GM06990 (cell line): ENCODE measurements at regions not wholly inside any gene's neighbourhood (a gene's known extent, or its start where the extent isn't known, plus 50 kb on each side); places are given as distances from the start of the nearest gene placed in this dataset.
"Not testable (repeated sequence)": the region's sequence is repeated elsewhere in the genome, so short reads cannot be mapped to it uniquely, and the experiment has no call there.

Source experiments
- DNase-seq: peaks from one replicate; pipeline ENCODE4 v3.0.0-alpha.2; 2011; ENCODE audit not compliant: insufficient read length; ENCODE audit errors: extremely low read depth
- H3K27me3 ChIP-seq: replicated peaks from 2 replicates; pipeline ENCODE4 v1.6.0; 2011; ENCODE audit warnings: low read length; ENCODE audit not compliant: control insufficient read depth, insufficient read depth
- H3K36me3 ChIP-seq: 2 replicates; pipeline ENCODE4 v1.5.1; 2011; ENCODE audit warnings: low read length; ENCODE audit not compliant: control insufficient read depth, insufficient read depth
- H3K4me3 ChIP-seq: replicated peaks from 2 replicates; pipeline ENCODE4 v1.5.1; 2011; ENCODE audit warnings: low read depth, mild to moderate bottlenecking, control low read depth, low read length
- TF ChIP-seq, protein P1 (sequence below): IDR thresholded peaks from 2 replicates; pipeline ENCODE4 v1.5.1; 2011; ENCODE audit warnings: low read length, control low read depth, mild to moderate bottlenecking, inconsistent platforms; ENCODE audit not compliant: insufficient read depth, poor library complexity, severe bottlenecking

DNA sequence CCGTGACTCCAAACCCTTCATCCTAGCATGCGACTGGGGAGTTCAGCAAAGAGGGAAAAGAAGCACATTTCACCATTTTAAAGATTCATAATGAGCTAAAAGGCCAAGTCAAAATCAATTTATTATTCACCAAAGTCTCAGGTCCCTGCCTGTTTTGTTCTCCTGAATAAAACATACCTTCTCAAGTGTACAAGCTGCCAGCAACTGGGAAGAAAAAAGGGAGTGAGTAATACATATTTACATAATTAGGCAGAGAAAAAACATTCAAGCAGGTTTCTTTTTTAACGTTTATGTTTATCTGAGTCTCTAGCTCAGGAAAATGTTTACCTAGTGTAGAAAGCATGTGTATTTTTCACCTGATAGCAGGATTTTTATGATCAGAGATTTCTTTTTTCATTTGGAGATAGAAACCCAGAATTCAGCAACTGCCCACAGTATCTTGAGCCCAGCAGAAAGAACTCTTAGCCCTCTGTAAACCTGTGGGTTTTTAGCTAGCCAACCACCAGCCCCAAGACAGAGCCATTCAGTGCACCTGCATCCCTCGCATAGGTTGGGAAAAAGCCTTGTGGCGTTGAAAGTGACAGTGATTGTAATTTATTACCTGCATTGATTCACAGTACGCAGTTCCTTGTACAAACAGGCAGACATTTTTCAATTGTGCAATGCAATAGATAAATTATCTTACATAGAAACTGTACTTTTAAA lies 117.9 kb upstream of the GRIA1 start:
- DNase-seq: no peak
- Histone ChIP-seq H3K36me3 (no peaks in the 10 kb centered on the region), H3K27me3 (no peaks in the 10 kb centered on the region), H3K4me3 (no peak overlapping the region)
- TF ChIP-seq, protein P1, sequence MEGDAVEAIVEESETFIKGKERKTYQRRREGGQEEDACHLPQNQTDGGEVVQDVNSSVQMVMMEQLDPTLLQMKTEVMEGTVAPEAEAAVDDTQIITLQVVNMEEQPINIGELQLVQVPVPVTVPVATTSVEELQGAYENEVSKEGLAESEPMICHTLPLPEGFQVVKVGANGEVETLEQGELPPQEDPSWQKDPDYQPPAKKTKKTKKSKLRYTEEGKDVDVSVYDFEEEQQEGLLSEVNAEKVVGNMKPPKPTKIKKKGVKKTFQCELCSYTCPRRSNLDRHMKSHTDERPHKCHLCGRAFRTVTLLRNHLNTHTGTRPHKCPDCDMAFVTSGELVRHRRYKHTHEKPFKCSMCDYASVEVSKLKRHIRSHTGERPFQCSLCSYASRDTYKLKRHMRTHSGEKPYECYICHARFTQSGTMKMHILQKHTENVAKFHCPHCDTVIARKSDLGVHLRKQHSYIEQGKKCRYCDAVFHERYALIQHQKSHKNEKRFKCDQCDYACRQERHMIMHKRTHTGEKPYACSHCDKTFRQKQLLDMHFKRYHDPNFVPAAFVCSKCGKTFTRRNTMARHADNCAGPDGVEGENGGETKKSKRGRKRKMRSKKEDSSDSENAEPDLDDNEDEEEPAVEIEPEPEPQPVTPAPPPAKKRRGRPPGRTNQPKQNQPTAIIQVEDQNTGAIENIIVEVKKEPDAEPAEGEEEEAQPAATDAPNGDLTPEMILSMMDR: no peak

DNA sequence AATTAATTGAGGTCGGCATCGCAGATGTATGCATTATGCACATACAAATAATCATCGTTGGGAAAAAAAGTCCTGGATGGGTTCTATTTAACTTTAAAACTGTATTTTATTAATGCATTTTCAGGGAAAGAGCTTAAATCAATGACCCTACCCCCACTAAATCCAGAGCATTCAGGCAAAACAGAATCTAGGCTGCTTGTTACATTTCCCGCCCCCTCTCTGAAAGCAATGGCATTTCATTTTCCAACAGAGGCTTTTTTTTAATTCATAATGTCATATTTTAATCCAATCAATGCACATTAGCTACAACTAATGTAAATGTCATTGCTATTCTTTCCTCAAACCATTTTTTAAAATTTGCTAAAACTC lies 117.4 kb upstream of the GRIA1 start:
- TF ChIP-seq, protein P1: no peak
- DNase-seq: no peak
- Histone ChIP-seq H3K4me3 (no peak overlapping the region), H3K27me3 (no peaks in the 10 kb centered on the region), H3K36me3 (no peaks in the 10 kb centered on the region)

DNA sequence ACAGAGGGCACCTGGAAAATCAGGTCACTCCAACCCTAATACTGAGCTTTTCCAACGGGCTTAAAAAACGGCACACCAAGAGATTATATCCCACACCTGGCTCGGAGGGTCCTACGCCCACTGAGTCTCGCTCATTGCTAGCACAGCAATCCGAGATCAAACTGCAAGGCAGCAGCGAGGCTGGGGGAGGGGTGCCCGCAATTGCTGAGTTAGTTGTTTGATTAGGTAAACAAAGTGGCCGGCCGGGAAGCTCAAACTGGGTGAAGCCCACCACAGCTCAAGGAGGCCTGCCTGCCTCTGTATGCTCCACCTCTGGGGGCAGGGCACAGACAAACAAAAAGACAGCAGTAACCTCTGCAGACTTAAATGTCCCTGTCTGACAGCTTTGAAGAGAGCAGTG lies 108.8 kb upstream of the GRIA1 start:
- DNase-seq, H3K27me3 ChIP-seq, H3K4me3 ChIP-seq, H3K36me3 ChIP-seq: not testable (repeated sequence)

DNA sequence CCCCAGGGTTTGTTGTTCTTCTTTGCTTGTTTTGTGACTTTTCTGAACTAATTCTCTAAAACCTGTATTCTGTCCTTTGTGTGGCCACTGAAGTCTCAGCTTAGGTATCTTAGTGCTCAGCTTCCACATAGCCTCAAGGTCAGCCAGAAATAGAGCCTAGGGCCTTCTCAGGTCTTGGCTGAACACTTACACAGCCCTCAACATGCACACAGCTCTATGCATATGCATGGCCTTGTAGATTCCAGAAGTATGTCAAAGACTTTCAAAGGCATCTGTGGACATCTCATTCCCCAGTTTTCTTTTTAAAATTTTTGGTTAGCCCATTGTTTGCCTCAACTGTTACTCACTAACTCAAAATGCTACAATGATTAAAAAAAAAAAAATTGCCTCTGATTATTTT lies 99.9 kb upstream of the GRIA1 start:
- TF ChIP-seq, protein P1: no peak
- no peaks in the 10 kb centered on the region for H3K27me3 ChIP-seq
- no peak overlapping the region for H3K4me3 ChIP-seq
- H3K36me3 ChIP-seq: no peaks in the 10 kb centered on the region
- DNase-seq: no peak

DNA sequence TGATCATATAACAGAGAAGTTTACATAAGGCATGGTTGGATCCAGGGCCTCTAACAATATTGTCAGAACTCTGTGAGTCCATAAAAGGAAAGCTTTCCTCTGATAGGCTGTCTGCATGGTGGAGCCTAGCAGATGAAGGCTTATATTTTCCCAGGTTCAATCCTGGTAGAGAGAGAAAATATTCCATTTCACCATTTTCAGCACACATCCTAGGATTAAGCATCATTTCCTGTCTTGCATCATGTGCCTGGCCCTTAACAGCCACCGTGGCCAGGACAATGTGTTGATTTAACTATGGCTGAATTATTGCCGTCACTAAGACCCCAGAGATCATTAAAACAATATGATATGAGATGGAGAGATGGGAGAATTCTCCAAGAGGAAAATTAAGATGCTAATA lies 90.9 kb upstream of the GRIA1 start:
- Histone ChIP-seq H3K36me3 (no peaks in the 10 kb centered on the region), H3K4me3 (no peak overlapping the region), H3K27me3 (no peaks in the 10 kb centered on the region)
- DNase-seq: no peak
- TF ChIP-seq, protein P1: no peak

DNA sequence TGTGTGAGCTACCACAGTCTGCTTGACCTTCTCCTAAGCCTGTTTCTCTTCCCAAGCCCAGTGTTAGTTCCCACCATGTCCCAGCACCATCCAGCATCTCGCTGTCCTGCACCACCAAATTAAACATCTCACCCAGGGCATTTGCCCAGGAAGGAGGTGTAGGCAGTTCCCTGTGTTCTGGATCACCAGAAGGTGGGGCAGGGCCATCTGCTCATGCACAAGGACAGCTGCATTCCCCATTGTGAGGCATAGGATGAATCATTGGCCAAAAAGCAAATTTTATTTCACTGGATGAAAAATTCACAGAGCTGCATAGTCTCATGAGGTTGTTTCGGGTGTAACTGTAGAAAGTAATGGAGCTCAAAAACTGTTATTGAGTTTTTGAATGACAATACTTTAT lies 89.5 kb upstream of the GRIA1 start:
- TF ChIP-seq, protein P1: no peak
- no peaks in the 10 kb centered on the region for H3K36me3 ChIP-seq
- no peak for DNase-seq
- no peak overlapping the region for H3K4me3 ChIP-seq
- H3K27me3 ChIP-seq: no peaks in the 10 kb centered on the region
